Gastrocnemius medialis (tissue), 4 donors: ENCODE measurements at regions not wholly inside any gene's neighbourhood (a gene's known extent, or its start where the extent isn't known, plus 50 kb on each side); places are given as distances from the start of the nearest gene placed in this dataset.

Experiments
- POLR2A ChIP-seq, 2 donors: fragments of 450-650 bp; IDR thresholded peaks; one replicate each; pipeline ENCODE4 v1.6.1; 2017; ENCODE audit warnings: antibody characterized with exemption in 2 of 2, mild to moderate bottlenecking in 2 of 2, moderate library complexity in 2 of 2
- TF ChIP-seq, protein P1 (sequence below), 5 experiments: fragments of 450-650 bp in 3 of 5; fragments of 200-600 bp in 2 of 5; sonication (generic) in 2 of 5; IDR thresholded peaks in 4 of 5; conservative IDR thresholded peaks in 1 of 5; 1 replicate in 4 of 5; 2 replicates in 1 of 5; pipeline ENCODE4 v1.5.1; 2016 to 2019; ENCODE audit warnings: antibody characterized with exemption in 5 of 5, mild to moderate bottlenecking in 3 of 5, moderate library complexity in 3 of 5

DNA sequence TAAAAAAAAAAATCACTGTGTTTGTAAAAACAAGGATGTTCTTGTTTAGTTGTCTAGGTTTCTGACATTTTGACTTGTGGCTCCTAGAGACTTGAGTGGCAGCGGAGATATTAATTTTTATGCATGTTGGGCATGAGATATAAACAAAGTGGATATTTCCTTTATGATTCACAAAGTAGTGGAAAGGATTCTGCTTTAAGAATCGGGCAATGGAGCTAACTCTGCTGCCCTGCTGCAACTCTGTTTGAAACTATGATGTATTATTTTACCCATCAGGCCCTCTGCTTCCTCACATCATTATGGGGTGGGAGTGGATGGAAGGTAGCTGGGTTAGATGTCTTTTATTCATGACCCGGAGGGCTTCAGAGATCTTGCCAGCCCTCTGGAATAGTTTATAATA, 94.1 kb upstream of the CD180 start:
- TF ChIP-seq, protein P1, sequence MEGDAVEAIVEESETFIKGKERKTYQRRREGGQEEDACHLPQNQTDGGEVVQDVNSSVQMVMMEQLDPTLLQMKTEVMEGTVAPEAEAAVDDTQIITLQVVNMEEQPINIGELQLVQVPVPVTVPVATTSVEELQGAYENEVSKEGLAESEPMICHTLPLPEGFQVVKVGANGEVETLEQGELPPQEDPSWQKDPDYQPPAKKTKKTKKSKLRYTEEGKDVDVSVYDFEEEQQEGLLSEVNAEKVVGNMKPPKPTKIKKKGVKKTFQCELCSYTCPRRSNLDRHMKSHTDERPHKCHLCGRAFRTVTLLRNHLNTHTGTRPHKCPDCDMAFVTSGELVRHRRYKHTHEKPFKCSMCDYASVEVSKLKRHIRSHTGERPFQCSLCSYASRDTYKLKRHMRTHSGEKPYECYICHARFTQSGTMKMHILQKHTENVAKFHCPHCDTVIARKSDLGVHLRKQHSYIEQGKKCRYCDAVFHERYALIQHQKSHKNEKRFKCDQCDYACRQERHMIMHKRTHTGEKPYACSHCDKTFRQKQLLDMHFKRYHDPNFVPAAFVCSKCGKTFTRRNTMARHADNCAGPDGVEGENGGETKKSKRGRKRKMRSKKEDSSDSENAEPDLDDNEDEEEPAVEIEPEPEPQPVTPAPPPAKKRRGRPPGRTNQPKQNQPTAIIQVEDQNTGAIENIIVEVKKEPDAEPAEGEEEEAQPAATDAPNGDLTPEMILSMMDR (IDR thresholded peaks at IDR 0.05 in 4 of 5, conservative IDR thresholded peaks at IDR 0.05 in 1 of 5): no peak
- no peak for TF ChIP-seq POLR2A (IDR thresholded peaks at IDR 0.05)
